OCI-LY1 (cell line): ENCODE measurements at regions not wholly inside any gene's neighbourhood (a gene's known extent, or its start where the extent isn't known, plus 50 kb on each side); places are given as distances from the start of the nearest gene placed in this dataset.

ENCODE experiments used
- H2AFZ ChIP-seq: fragments of 200-600 bp; sonication (generic), shearing (Covaris generic); 2 replicates; pipeline ENCODE4 v1.6.0; 2014; ENCODE audit warnings: antibody characterized with exemption, mild to moderate bottlenecking, low read length
- H3F3A ChIP-seq: fragments of 200-600 bp; sonication (generic), shearing (Covaris generic); 2 replicates; pipeline ENCODE4 v1.6.0; 2014; ENCODE audit warnings: mild to moderate bottlenecking, antibody characterized with exemption, low read length, moderate library complexity; ENCODE audit not compliant: insufficient read depth
- H3K27ac ChIP-seq: fragments of 200-600 bp; sonication (generic); 2 replicates; pipeline ENCODE4 v1.5.1; 2014; ENCODE audit warnings: low read length, mixed run types, mild to moderate bottlenecking, low read depth; ENCODE audit not compliant: poor library complexity, severe bottlenecking
- H3K27me3 ChIP-seq: fragments of 200-600 bp; sonication (generic); 2 replicates; pipeline ENCODE4 v1.6.0; 2014; ENCODE audit warnings: antibody characterized with exemption, mild to moderate bottlenecking, low read length, moderate library complexity; ENCODE audit not compliant: insufficient read depth
- H3K36me3 ChIP-seq: fragments of 200-600 bp; sonication (generic); 2 replicates; pipeline ENCODE4 v1.6.1; 2014; ENCODE audit warnings: mild to moderate bottlenecking, antibody characterized with exemption, low read length, moderate library complexity, mixed read lengths; ENCODE audit not compliant: insufficient read depth
- H3K4me1 ChIP-seq: fragments of 200-600 bp; sonication (generic); 2 replicates; pipeline ENCODE4 v1.5.1; 2014; ENCODE audit warnings: mild to moderate bottlenecking, low read length, moderate library complexity; ENCODE audit not compliant: insufficient read depth, severe bottlenecking
- H3K4me2 ChIP-seq: fragments of 200-600 bp; sonication (generic), shearing (Covaris generic); 2 replicates; pipeline ENCODE4 v1.6.1; 2014; ENCODE audit warnings: low read length
- H3K4me3 ChIP-seq: fragments of 200-600 bp; sonication (generic); 2 replicates; pipeline ENCODE4 v1.5.1; 2014; ENCODE audit warnings: low read length, low read depth, mild to moderate bottlenecking, mixed read lengths; ENCODE audit not compliant: poor library complexity, severe bottlenecking
- H3K79me2 ChIP-seq: fragments of 200-600 bp; shearing (Covaris generic); 2 replicates; pipeline ENCODE4 v1.6.1; 2016; ENCODE audit warnings: mixed run types, low read length, mixed read lengths; ENCODE audit not compliant: insufficient read depth
- H3K9ac ChIP-seq: fragments of 200-600 bp; sonication (generic), shearing (Covaris generic); 2 replicates; pipeline ENCODE4 v1.6.1; 2014; ENCODE audit warnings: mild to moderate bottlenecking, low read length, mixed read lengths
- H3K9me2 ChIP-seq: fragments of 200-600 bp; sonication (generic), shearing (Covaris generic); 2 replicates; pipeline ENCODE4 v1.6.1; 2014; ENCODE audit warnings: low read depth, mild to moderate bottlenecking, low read length, mixed read lengths
- H3K9me3 ChIP-seq: fragments of 200-600 bp; shearing (Covaris generic); 2 replicates; pipeline ENCODE4 v1.6.1; 2014; ENCODE audit warnings: low read length, mixed read lengths
- H4K20me1 ChIP-seq: fragments of 200-600 bp; sonication (generic), shearing (Covaris generic); 2 replicates; pipeline ENCODE4 v1.6.0; 2016; ENCODE audit warnings: mild to moderate bottlenecking, low read length; ENCODE audit not compliant: insufficient read depth
- CTCF ChIP-seq: fragments of 200-600 bp; sonication (generic), shearing (Covaris generic); IDR thresholded peaks from 2 replicates; pipeline ENCODE4 v1.5.1; 2017; ENCODE audit warnings: mild to moderate bottlenecking, antibody characterized with exemption, low read length, moderate library complexity, mixed read lengths
- EZH2 ChIP-seq: fragments of 200-600 bp; sonication (generic), shearing (Covaris generic); IDR thresholded peaks from 2 replicates; pipeline ENCODE4 v1.8.0; 2017; ENCODE audit warnings: borderline replicate concordance, mixed run types, mild to moderate bottlenecking, antibody characterized with exemption, low read length, moderate library complexity, mixed read lengths

DNA sequence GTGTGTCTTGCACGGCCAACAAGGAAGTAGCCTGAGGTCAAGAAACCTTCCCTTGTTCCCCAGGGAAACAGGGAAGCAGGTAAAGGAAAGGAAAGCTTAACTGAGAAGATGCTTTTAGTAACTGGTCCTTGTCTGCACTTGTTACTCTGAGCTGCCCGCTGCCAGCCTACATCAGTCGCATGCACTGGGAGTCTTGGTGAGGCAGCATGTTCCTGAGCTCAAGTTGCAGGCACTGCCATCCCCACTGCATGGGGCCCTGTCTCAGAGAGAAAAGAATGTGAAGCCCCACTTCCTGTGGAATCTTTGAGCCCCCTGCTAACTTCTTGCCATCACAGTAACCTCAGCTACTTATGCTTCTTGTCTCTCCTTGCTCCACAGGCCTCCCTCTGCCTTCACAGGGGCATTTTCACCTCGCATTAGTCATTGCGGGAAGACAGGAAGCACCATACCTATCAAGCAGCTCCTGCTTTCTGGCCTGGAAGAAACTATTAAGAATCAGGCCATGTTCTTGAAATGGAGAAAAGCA lies 344.1 kb upstream of the ADAMTSL1 start:
- Histone ChIP-seq H3K4me1 (no peaks in the 10 kb centered on the region), H3K79me2 (no peaks in the 10 kb centered on the region), H2AFZ (no peak overlapping the region), H3K9ac (no peak overlapping the region), H3K9me2 (no peaks in the 10 kb centered on the region), H3K27me3 (no peaks in the 10 kb centered on the region), H3K27ac (no peak overlapping the region), H3K9me3 (no peaks in the 10 kb centered on the region), H3K4me2 (no peak overlapping the region), H3K36me3 (no peaks in the 10 kb centered on the region), H3F3A (no peaks in the 10 kb centered on the region), H4K20me1 (no peaks in the 10 kb centered on the region), H3K4me3 (no peak overlapping the region)
- no peak for TF ChIP-seq EZH2
- TF ChIP-seq CTCF: no peak

GRCh38 chr9:18136354-18136994 lies 337.5 kb upstream of the ADAMTSL1 start:
- H3K9me2 ChIP-seq: no peaks in the 10 kb centered on the region
- H2AFZ ChIP-seq: no peak overlapping the region
- H3K4me2 ChIP-seq: no peak overlapping the region
- H4K20me1 ChIP-seq: no peaks in the 10 kb centered on the region
- H3F3A ChIP-seq: no peaks in the 10 kb centered on the region
- no peaks in the 10 kb centered on the region for H3K4me1 ChIP-seq
- H3K79me2 ChIP-seq: no peaks in the 10 kb centered on the region
- H3K36me3 ChIP-seq: no peaks in the 10 kb centered on the region
- TF ChIP-seq EZH2 (no peak), CTCF (no peak)
- H3K4me3 ChIP-seq: no peak overlapping the region
- H3K9me3 ChIP-seq: no peaks in the 10 kb centered on the region
- no peaks in the 10 kb centered on the region for H3K27me3 ChIP-seq
- no peak overlapping the region for H3K9ac ChIP-seq
- no peak overlapping the region for H3K27ac ChIP-seq

DNA sequence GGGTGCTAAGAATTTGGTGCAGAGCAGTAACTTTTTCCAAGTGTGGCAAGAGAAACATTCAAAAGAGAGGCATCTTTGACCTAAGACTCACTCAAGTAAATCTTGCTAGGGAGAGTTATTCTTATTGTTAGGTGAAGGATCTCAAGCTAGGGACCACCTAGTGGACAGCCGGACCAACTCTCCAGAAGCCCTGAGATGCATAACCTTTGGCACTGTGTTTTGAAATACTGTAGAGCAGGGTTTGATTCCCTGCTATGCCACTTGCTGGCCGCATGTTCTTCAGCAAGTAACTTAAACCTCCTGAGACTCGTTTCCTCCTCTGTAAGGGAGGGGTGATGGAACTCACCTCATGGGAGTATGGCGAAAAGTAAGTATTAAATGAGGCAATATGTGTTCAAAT lies 336.1 kb upstream of the ADAMTSL1 start:
- Histone ChIP-seq H3K36me3 (no peaks in the 10 kb centered on the region), H3F3A (no peaks in the 10 kb centered on the region), H3K27me3 (no peaks in the 10 kb centered on the region), H3K4me1 (no peaks in the 10 kb centered on the region), H3K9ac (no peak overlapping the region), H3K9me2 (no peaks in the 10 kb centered on the region), H2AFZ (no peak overlapping the region), H4K20me1 (no peaks in the 10 kb centered on the region), H3K4me2 (no peak overlapping the region), H3K79me2 (no peaks in the 10 kb centered on the region), H3K27ac (no peak overlapping the region), H3K9me3 (no peaks in the 10 kb centered on the region), H3K4me3 (no peak overlapping the region)
- TF ChIP-seq EZH2: no peak
- no peak for TF ChIP-seq CTCF
